ENCODE measurements at regions not wholly inside any gene's neighbourhood (a gene's known extent, or its start where the extent isn't known, plus 50 kb on each side); places are given as distances from the start of the nearest gene placed in this dataset.
"Not testable (repeated sequence)": the region's sequence is repeated elsewhere in the genome, so short reads cannot be mapped to it uniquely, and the experiment has no call there.

GRCh38 chr18:54662986-54663385, 71.9 kb downstream of the DYNAP start:
- Histone ChIP-seq H3K4me1 (ENCODE audit: insufficient read depth) (no peaks in the 10 kb centered on the region), H3K36me3 (no peaks in the 10 kb centered on the region), H3K27me3 (no peaks in the 10 kb centered on the region), H3K4me3 (no peak overlapping the region), H3K27ac (no peak overlapping the region), H3K9me3 (no peaks in the 10 kb centered on the region)
- DNase-seq: no peak
- intact Hi-C loops (cut with DNase I): no loop called here
- 83 to 87% (median 84%) methylated on average over 2 of the region's 2 CpGs for WGBS, 3 donors
- TF ChIP-seq POLR2A (IDR thresholded peaks at IDR 0.05) (no peak), EP300 (IDR thresholded peaks at IDR 0.05) (no peak)
- TF ChIP-seq, protein P1, sequence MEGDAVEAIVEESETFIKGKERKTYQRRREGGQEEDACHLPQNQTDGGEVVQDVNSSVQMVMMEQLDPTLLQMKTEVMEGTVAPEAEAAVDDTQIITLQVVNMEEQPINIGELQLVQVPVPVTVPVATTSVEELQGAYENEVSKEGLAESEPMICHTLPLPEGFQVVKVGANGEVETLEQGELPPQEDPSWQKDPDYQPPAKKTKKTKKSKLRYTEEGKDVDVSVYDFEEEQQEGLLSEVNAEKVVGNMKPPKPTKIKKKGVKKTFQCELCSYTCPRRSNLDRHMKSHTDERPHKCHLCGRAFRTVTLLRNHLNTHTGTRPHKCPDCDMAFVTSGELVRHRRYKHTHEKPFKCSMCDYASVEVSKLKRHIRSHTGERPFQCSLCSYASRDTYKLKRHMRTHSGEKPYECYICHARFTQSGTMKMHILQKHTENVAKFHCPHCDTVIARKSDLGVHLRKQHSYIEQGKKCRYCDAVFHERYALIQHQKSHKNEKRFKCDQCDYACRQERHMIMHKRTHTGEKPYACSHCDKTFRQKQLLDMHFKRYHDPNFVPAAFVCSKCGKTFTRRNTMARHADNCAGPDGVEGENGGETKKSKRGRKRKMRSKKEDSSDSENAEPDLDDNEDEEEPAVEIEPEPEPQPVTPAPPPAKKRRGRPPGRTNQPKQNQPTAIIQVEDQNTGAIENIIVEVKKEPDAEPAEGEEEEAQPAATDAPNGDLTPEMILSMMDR (IDR thresholded peaks at IDR 0.05): no peak

GRCh38 chr18:54669701-54670100, 78.7 kb downstream of the DYNAP start:
- H3K27ac ChIP-seq; H3K4me1 ChIP-seq (ENCODE audit: insufficient read depth); H3K9me3 ChIP-seq; DNase-seq; H3K4me3 ChIP-seq; H3K27me3 ChIP-seq; H3K36me3 ChIP-seq: not testable (repeated sequence)
- intact Hi-C loops (cut with DNase I): loop anchor here in 1 of 4 donors (10.0 kb wide), 1 partner anchor 315 kb away; no protein-coding TSS in a partner anchor
- WGBS, 3 donors: 92 to 97% (median 95%) methylated on average over 14 to 15 of the region's 15 CpGs

- Histone ChIP-seq H3K27me3 (no peaks in the 10 kb centered on the region), H3K27ac (no peak overlapping the region), H3K4me3 (no peak overlapping the region), H3K36me3 (no peaks in the 10 kb centered on the region), H3K4me1 (ENCODE audit: insufficient read depth) (no peaks in the 10 kb centered on the region), H3K9me3 (no peaks in the 10 kb centered on the region)
- TF ChIP-seq POLR2A (IDR thresholded peaks at IDR 0.05) (no peak), EP300 (IDR thresholded peaks at IDR 0.05) (no peak)
- TF ChIP-seq, protein P1 (IDR thresholded peaks at IDR 0.05): no peak
- no peak for DNase-seq
- intact Hi-C loops (cut with DNase I): loop anchor here in 1 of 4 donors (10.0 kb wide), 1 partner anchor 313 kb away; no protein-coding TSS in a partner anchor
- 96% methylated on average over 1 of the region's 1 CpG for WGBS, 3 donors
Observed at GRCh38 chr18:54671291-54671881, 80.3 kb downstream of the DYNAP start.

DNA sequence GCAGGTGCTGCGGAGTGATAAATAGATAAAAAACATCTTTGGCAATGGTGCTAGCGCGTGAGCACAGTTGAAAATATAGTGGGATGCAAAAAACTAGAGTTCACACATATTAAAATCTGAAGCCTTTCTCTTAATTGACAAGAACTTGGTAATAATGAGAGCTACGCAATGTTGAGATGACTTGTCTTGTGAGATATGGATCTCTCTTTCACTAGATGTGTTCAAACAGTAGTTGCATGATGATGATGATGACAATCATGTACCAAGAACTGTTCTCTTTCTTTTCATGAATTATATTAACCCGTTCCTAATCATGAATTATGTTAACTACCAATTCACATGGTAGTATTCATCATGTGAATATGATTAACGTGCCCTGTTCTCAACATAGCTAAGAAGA, 81.1 kb downstream of the DYNAP start:
- TF ChIP-seq POLR2A (IDR thresholded peaks at IDR 0.05): no peak
- TF ChIP-seq EP300 (IDR thresholded peaks at IDR 0.05): no peak
- TF ChIP-seq, protein P1 (IDR thresholded peaks at IDR 0.05): no peak
- 83 to 89% (median 87%) methylated on average over 6 of the region's 6 CpGs for WGBS, 3 donors

DNA sequence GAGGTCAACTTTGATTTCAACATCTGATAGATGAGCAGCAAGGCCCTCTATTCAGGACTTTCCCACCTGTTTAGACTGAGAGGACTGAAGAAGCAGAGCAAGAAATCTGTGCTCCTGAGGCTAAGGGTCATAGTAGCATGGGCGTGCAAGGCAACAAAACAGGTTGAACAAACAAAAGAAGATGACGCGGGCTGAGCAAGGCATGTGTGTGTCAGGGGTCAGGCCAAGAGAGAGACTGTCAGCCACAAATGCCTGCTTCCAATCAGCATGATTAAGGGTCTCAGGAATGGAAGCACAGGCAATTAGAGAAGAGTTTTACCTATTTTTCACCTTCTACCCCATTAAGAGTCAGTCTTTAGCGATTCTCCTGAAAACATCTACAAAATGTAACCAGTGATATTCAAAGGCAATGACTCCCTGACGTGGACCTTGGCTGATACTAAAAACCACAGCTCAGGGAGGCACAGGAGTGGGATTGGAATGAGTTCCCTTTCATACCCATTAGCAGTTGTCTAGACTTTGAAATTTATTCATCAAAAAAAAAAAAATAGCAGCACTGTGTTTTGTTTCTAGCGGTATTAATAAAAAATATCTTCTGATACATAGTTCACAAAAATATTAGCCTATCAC, 81.9 kb downstream of the DYNAP start:
- TF ChIP-seq EP300 (IDR thresholded peaks at IDR 0.05) (no peak), POLR2A (IDR thresholded peaks at IDR 0.05) (no peak)
- TF ChIP-seq, protein P1 (IDR thresholded peaks at IDR 0.05): no peak
- no peaks in the 10 kb centered on the region for H3K36me3 ChIP-seq
- intact Hi-C loops (cut with DNase I): loop anchor here in 1 of 4 donors (10.0 kb wide), 1 partner anchor 312 kb away; no protein-coding TSS in a partner anchor
- H3K4me3 ChIP-seq: no peak overlapping the region
- H3K4me1 ChIP-seq (ENCODE audit: insufficient read depth): no peaks in the 10 kb centered on the region
- H3K27ac ChIP-seq: no peak overlapping the region
- H3K27me3 ChIP-seq: no peaks in the 10 kb centered on the region
- WGBS, 3 donors: 61 to 63% (median 63%) methylated on average over 6 of the region's 6 CpGs
- H3K9me3 ChIP-seq: no peaks in the 10 kb centered on the region
- no peak for DNase-seq

More for the DNA sequence above, 81.1 kb downstream of the DYNAP start:
- H3K27ac ChIP-seq: no peak overlapping the region
- no peaks in the 10 kb centered on the region for H3K9me3 ChIP-seq
- no peak for DNase-seq
- no peaks in the 10 kb centered on the region for H3K4me1 ChIP-seq (ENCODE audit: insufficient read depth)
- H3K27me3 ChIP-seq: no peaks in the 10 kb centered on the region
- intact Hi-C loops (cut with DNase I): loop anchor here in 1 of 4 donors (10.0 kb wide), 1 partner anchor 313 kb away; no protein-coding TSS in a partner anchor
- H3K36me3 ChIP-seq: no peaks in the 10 kb centered on the region
- H3K4me3 ChIP-seq: no peak overlapping the region

Data from ovary (tissue), 7 donors.